ENCODE measurements at regions not wholly inside any gene's neighbourhood (a gene's known extent, or its start where the extent isn't known, plus 50 kb on each side); places are given as distances from the start of the nearest gene placed in this dataset.

DNA sequence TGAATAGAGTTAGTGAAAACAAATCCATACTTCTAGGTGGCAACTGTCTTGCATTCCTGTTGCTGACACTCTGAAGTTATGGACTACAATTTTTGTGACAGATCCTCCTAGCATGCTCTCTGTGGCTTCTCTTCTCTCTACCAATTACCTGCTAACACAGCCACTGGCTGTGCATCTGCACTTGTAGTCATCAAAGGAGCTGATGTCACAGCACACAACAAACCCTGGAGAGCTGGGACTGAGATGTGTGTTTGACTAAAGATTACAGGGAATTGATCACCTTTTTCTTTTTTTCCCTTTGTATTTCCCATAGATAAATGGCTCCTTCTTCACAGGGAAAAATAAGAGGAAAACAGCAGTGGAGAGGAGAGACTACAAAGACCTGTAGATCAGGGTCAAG lies 278.4 kb upstream of the CCDC54 start:
- DNase-seq, result no peak
- no peaks in the 10 kb centered on the region for H3K36me3 ChIP-seq (replicated peaks in 1 of 2; ENCODE audit: insufficient read depth in 1 of 2, low read depth in 2 of 2)
- no peak for ATAC-seq
- H3K9me3 ChIP-seq, result no peaks in the 10 kb centered on the region
- no peak overlapping the region for H3K4me3 ChIP-seq
- H3K4me1 ChIP-seq, result no peaks in the 10 kb centered on the region
- TF ChIP-seq CTCF (IDR thresholded peaks at IDR 0.05), result no peak
- TF ChIP-seq POLR2A (IDR thresholded peaks at IDR 0.05), result no peak
- intact Hi-C loops (cut with DNase I), result no loop called here
- H3K27me3 ChIP-seq, result no peaks in the 10 kb centered on the region
- H3K27ac ChIP-seq, result no peak overlapping the region

DNA sequence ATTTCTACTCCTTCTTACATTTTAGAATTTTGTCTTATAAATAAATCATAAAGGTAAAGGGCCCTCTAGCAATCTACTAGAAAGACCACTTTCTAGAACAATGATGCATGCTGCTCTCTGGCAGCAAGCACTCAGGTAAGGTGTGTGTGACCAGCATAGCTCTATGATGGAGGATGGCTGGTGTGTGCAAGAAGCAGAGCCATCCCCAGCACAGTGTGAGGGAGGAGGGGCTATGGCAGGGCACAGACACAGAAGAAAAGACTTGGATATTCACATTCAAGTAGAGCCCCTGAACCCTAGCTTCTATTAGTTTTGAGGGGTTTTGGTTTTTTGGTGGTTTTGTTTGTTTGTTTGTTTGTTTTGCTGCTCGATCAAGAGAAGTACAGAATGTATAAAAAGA lies 277.1 kb upstream of the CCDC54 start:
- Histone ChIP-seq H3K4me3 (no peak overlapping the region), H3K27me3 (no peaks in the 10 kb centered on the region), H3K36me3 (replicated peaks in 1 of 2; ENCODE audit: insufficient read depth in 1 of 2, low read depth in 2 of 2) (no peaks in the 10 kb centered on the region), H3K4me1 (no peaks in the 10 kb centered on the region), H3K27ac (no peak overlapping the region), H3K9me3 (no peaks in the 10 kb centered on the region)
- TF ChIP-seq POLR2A (IDR thresholded peaks at IDR 0.05) (no peak), CTCF (IDR thresholded peaks at IDR 0.05) (no peak)
- intact Hi-C loops (cut with DNase I), result no loop called here
- DNase-seq (no peak), ATAC-seq (no peak)
- 55 to 60% methylated on average over 1 of the region's 1 CpG for WGBS, 2 donors

DNA sequence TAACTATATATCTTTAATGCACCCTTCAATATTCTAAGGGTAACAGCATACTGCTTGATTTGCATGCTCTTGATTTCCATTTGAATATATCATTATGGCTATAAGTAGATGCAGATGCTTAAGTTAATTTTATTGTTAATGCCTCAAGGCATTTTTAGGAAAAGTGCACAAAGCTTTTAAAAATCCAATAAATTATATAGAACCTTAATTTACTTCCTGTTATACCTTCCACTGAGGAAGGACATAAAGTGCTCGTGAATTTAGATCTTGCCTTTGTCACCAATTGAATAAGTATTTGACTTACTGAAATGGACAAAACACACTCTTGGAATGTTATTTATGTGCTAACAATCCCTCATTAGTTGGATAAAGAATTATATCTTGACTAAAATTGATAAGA lies 276.7 kb upstream of the CCDC54 start:
- Histone ChIP-seq H3K4me1 (no peaks in the 10 kb centered on the region), H3K9me3 (no peaks in the 10 kb centered on the region), H3K4me3 (no peak overlapping the region), H3K27ac (no peak overlapping the region), H3K36me3 (replicated peaks in 1 of 2; ENCODE audit: insufficient read depth in 1 of 2, low read depth in 2 of 2) (no peaks in the 10 kb centered on the region), H3K27me3 (no peaks in the 10 kb centered on the region)
- intact Hi-C loops (cut with DNase I), result no loop called here
- ATAC-seq, result no peak
- TF ChIP-seq POLR2A (IDR thresholded peaks at IDR 0.05) (no peak), CTCF (IDR thresholded peaks at IDR 0.05) (no peak)
- no peak for DNase-seq
- WGBS, 2 donors, result 45 to 54% methylated on average over 1 of the region's 1 CpG

GRCh38 chr3:107103786-107104185 lies 273.5 kb upstream of the CCDC54 start:
- Histone ChIP-seq H3K4me3 (no peak overlapping the region), H3K4me1 (no peaks in the 10 kb centered on the region), H3K36me3 (replicated peaks in 1 of 2; ENCODE audit: insufficient read depth in 1 of 2, low read depth in 2 of 2) (no peaks in the 10 kb centered on the region), H3K9me3 (no peaks in the 10 kb centered on the region), H3K27ac (no peak overlapping the region), H3K27me3 (no peaks in the 10 kb centered on the region)
- WGBS, 2 donors, result 68% methylated on average over 2 of the region's 2 CpGs
- ATAC-seq (no peak), DNase-seq (no peak)
- TF ChIP-seq POLR2A (IDR thresholded peaks at IDR 0.05), result no peak
- no peak for TF ChIP-seq CTCF (IDR thresholded peaks at IDR 0.05)
- intact Hi-C loops (cut with DNase I), result no loop called here

DNA sequence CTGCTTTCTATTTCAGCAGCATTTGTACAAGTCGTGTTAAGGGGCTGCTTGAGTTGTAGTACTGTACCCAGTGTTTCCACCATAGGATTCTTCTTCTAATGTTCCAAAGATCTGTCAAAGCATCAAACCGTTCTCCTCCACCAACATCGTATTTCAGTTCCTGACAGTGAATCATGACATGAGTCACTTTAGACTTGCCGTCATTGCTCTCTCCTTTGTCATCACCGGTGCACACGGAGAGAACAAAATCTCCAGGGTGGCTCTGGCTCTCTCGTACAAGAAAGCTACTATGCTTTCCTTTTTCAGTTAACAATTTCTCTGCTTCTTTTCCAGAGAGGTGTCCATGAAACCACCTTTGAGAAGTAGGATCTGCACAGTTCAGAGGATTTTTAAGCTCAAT lies 270.9 kb upstream of the CCDC54 start:
- Histone ChIP-seq H3K4me1 (no peaks in the 10 kb centered on the region), H3K27me3 (no peaks in the 10 kb centered on the region), H3K4me3 (no peak overlapping the region), H3K27ac (no peak overlapping the region), H3K36me3 (replicated peaks in 1 of 2; ENCODE audit: insufficient read depth in 1 of 2, low read depth in 2 of 2) (no peaks in the 10 kb centered on the region), H3K9me3 (no peaks in the 10 kb centered on the region)
- TF ChIP-seq CTCF (IDR thresholded peaks at IDR 0.05) (no peak), POLR2A (IDR thresholded peaks at IDR 0.05) (no peak)
- DNase-seq, result no peak
- intact Hi-C loops (cut with DNase I), result no loop called here
- no peak for ATAC-seq
- WGBS, 2 donors, result 78 to 88% methylated on average over 7 of the region's 7 CpGs

Measured in body of pancreas (tissue), 4 donors.